ENCODE measurements at regions not wholly inside any gene's neighbourhood (a gene's known extent, or its start where the extent isn't known, plus 50 kb on each side); places are given as distances from the start of the nearest gene placed in this dataset.
"Not testable (repeated sequence)": the region's sequence is repeated elsewhere in the genome, so short reads cannot be mapped to it uniquely, and the experiment has no call there.

DNA sequence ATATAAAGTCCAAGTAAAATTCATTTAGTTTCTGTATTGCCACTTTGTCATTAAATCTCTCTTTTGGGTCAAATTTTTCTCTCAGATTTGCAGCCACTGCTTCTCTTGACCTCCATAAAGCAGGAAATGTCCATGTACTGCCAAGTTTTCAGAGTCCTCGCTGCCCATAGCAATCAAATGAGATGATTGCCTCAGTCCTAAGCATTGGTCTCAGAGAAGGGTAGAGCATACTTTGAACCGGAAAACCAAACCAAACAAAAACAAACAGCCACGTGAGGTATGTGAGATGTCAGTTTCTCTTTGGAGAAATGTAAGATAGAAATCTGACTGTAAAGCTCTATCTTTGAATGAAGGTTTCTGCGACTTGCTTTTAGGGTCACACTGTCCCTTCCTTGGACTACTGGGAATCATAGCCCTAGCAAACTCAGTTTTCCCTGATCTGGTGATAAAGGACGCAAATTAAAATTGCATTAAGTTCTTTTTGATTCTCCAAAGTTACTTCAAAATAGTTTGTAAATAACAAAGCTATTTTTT lies 505.4 kb upstream of the CITED2 start:
- no peak overlapping the region for H3K4me3 Mint-ChIP-seq

DNA sequence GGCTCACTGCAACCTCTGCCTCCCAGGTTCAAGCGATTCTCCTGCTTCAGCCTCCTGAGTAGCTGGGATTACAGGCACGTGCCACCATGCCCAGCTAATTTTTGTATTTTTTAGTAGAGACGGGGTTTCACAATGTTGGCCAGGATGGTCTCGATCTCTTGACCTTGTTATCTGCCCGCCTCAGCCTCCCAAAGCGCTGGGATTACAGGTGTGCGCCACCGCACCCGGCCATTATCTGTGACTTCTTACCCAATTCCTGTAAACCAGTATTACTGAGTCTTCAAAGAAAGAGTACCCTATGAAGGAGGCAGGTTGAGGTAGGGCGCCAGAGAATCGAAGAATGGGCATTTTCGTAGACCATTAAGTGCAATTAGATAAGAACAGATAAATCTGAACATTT lies 504.8 kb upstream of the CITED2 start:
- H3K4me3 Mint-ChIP-seq; POLR2A ChIA-PET; H3K27ac Mint-ChIP-seq; H3K4me1 Mint-ChIP-seq; DNase-seq; H3K36me3 Mint-ChIP-seq (ENCODE audit: low read depth); H3K27me3 Mint-ChIP-seq; H3K9me3 Mint-ChIP-seq; CTCF ChIA-PET: not testable (repeated sequence)

More for the DNA sequence above, 505.4 kb upstream of the CITED2 start:
- DNase-seq, result no peak
- no peak overlapping the region for H3K27ac Mint-ChIP-seq
- no peaks in the 10 kb centered on the region for H3K4me1 Mint-ChIP-seq
- H3K36me3 Mint-ChIP-seq (ENCODE audit: low read depth), result no peaks in the 10 kb centered on the region
- H3K9me3 Mint-ChIP-seq, result no peaks in the 10 kb centered on the region
- no peaks in the 10 kb centered on the region for H3K27me3 Mint-ChIP-seq
- POLR2A ChIA-PET, result no interaction called here
- CTCF ChIA-PET, result no interaction called here

- Mint-ChIP-seq H3K27me3 (no peaks in the 10 kb centered on the region), H3K27ac (no peak overlapping the region), H3K9me3 (no peaks in the 10 kb centered on the region), H3K4me1 (no peaks in the 10 kb centered on the region), H3K36me3 (ENCODE audit: low read depth) (no peaks in the 10 kb centered on the region), H3K4me3 (no peak overlapping the region)
- DNase-seq, result no peak
- POLR2A ChIA-PET, result no interaction called here
- CTCF ChIA-PET, result no interaction called here
Observed at GRCh38 chr6:139877828-139878405, 503.5 kb upstream of the CITED2 start.

GRCh38 chr6:139872665-139873064 lies 498.2 kb upstream of the CITED2 start:
- no peaks in the 10 kb centered on the region for H3K9me3 Mint-ChIP-seq
- no peaks in the 10 kb centered on the region for H3K27me3 Mint-ChIP-seq
- ChIA-PET CTCF (no interaction called here), POLR2A (no interaction called here)
- H3K4me1 Mint-ChIP-seq, result no peaks in the 10 kb centered on the region
- DNase-seq, result no peak
- no peaks in the 10 kb centered on the region for H3K36me3 Mint-ChIP-seq (ENCODE audit: low read depth)
- no peak overlapping the region for H3K4me3 Mint-ChIP-seq
- H3K27ac Mint-ChIP-seq, result no peak overlapping the region

DNA sequence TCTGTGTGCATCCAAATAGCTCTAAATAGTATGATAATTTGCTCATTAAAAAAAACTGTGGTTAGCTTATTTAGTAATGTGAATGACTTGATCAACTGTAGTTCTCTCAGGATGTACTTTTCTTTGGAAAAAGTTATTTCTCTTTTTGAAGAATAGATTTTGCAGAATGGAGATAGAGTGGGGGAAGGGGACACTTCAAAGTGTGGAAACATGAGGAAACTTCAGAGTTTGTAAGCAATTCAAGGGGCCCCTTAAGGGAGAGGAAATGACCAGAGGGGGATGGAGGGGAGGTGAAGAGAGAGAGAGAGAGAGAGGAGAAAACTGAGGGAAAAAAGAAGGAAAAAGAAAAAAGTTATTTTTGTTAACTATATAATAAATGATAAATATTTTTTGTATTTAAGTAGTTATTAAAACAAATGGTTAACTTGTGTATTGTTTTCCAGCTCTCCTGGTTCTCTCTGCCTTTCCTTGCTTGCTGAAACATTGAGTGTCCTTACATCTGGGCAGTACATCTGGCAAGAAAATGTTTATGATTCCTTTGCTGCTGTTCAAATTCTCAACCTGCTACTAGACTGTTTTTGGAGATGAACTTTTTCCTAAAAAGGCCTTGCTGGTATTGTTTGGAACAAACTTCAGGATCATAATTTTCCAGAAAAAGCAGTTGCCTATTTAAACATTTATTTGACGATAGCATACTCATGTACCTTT lies 497.5 kb upstream of the CITED2 start:
- no peak overlapping the region for H3K27ac Mint-ChIP-seq
- no peaks in the 10 kb centered on the region for H3K4me1 Mint-ChIP-seq
- H3K27me3 Mint-ChIP-seq, result no peaks in the 10 kb centered on the region
- no peak for DNase-seq
- H3K9me3 Mint-ChIP-seq, result no peaks in the 10 kb centered on the region
- no peaks in the 10 kb centered on the region for H3K36me3 Mint-ChIP-seq (ENCODE audit: low read depth)
- ChIA-PET POLR2A (no interaction called here), CTCF (interaction anchor here (0.9 kb wide), 1 partner anchor 18 kb away, joined by 4 read pairs; no protein-coding TSS in a partner anchor)
- H3K4me3 Mint-ChIP-seq, result no peak overlapping the region

DNA sequence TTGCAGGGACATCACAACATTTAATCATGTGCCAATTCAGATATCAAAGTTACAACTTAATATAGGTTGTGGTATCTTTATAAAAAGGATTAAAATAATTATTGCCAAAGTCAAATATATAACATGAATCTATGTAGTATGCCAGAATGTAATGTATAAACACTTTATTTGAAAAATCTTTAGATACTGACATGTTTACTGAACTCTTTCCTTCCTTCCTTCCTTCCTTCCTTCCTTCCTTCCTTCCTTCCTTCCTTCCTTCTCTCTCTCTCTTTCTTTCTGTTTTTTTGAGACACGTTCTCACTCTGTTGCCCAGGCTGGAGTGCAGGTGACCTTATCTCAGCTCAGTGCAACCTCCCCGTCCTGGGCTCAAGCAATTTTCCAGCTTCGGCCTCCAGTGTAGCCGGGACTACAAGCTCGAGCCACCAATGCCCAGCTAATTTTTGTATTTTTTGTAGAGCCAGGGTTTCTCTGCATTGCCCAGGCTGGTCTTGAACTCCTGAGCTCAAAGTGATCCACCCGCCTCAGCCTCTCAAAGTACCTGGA lies 496.8 kb upstream of the CITED2 start:
- Mint-ChIP-seq H3K36me3 (ENCODE audit: low read depth) (no peaks in the 10 kb centered on the region), H3K27me3 (no peaks in the 10 kb centered on the region), H3K27ac (no peak overlapping the region), H3K4me1 (no peaks in the 10 kb centered on the region), H3K9me3 (no peaks in the 10 kb centered on the region), H3K4me3 (no peak overlapping the region)
- DNase-seq, result no peak
- ChIA-PET POLR2A (no interaction called here), CTCF (interaction anchor here (0.6 to 0.9 kb wide), 2 partner anchors 17 to 33 kb away, joined by 3 to 4 read pairs; no protein-coding TSS in a partner anchor)

DNA sequence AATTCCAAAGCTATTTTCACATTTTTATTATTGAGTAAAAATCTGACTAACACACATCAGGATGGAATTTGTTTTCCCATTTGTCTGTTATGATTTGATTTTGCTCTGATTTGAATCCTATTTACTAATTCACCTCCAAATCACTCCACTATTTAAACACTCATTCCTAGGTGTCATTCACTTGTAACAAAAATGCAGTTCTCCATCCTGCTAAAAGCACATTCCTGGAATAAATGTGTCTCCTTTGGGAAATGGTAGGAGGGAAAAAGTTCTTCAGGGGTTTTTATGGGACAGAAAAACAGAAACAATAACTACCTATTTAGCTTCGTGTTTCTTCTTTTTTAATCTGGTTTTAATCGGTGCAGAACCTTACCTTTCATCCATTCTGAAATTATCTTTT lies 494.1 kb upstream of the CITED2 start:
- POLR2A ChIA-PET, result no interaction called here
- no peak overlapping the region for H3K27ac Mint-ChIP-seq
- CTCF ChIA-PET, result no interaction called here

GRCh38 chr6:139863964-139864363 lies 489.5 kb upstream of the CITED2 start:
- H3K4me1 Mint-ChIP-seq, result no peaks in the 10 kb centered on the region
- no peaks in the 10 kb centered on the region for H3K27me3 Mint-ChIP-seq
- no peak overlapping the region for H3K4me3 Mint-ChIP-seq
- DNase-seq, result no peak
- H3K9me3 Mint-ChIP-seq, result peaks cover 3% of the 10 kb centered on the region
- ChIA-PET POLR2A (no interaction called here), CTCF (no interaction called here)
- H3K36me3 Mint-ChIP-seq (ENCODE audit: low read depth), result no peaks in the 10 kb centered on the region
- no peak overlapping the region for H3K27ac Mint-ChIP-seq

More for the DNA sequence above, 494.1 kb upstream of the CITED2 start:
- no peaks in the 10 kb centered on the region for H3K4me1 Mint-ChIP-seq
- DNase-seq, result no peak
- no peaks in the 10 kb centered on the region for H3K9me3 Mint-ChIP-seq
- no peaks in the 10 kb centered on the region for H3K36me3 Mint-ChIP-seq (ENCODE audit: low read depth)
- H3K27me3 Mint-ChIP-seq, result no peaks in the 10 kb centered on the region
- no peak overlapping the region for H3K4me3 Mint-ChIP-seq

- no peak for DNase-seq
- Mint-ChIP-seq H3K9me3 (peaks cover 3% of the 10 kb centered on the region), H3K27me3 (no peaks in the 10 kb centered on the region), H3K36me3 (ENCODE audit: low read depth) (no peaks in the 10 kb centered on the region), H3K27ac (no peak overlapping the region), H3K4me1 (no peaks in the 10 kb centered on the region), H3K4me3 (no peak overlapping the region)
- ChIA-PET POLR2A (no interaction called here), CTCF (interaction anchor here (0.9 kb wide), 1 partner anchor 18 kb away, joined by 3 read pairs; no protein-coding TSS in a partner anchor)
Observed at GRCh38 chr6:139863346-139863745, 488.9 kb upstream of the CITED2 start.

- no peaks in the 10 kb centered on the region for H3K36me3 Mint-ChIP-seq (ENCODE audit: low read depth)
- H3K4me3 Mint-ChIP-seq, result no peak overlapping the region
- peaks cover 3% of the 10 kb centered on the region for H3K9me3 Mint-ChIP-seq
- no peaks in the 10 kb centered on the region for H3K27me3 Mint-ChIP-seq
- H3K27ac Mint-ChIP-seq, result no peak overlapping the region
- CTCF ChIA-PET, result interaction anchor here (0.9 kb wide), 1 partner anchor 19 kb away, joined by 3 read pairs; no protein-coding TSS in a partner anchor
- no peak for DNase-seq
- no peaks in the 10 kb centered on the region for H3K4me1 Mint-ChIP-seq
- POLR2A ChIA-PET, result no interaction called here
Observed at GRCh38 chr6:139862311-139862710, 487.9 kb upstream of the CITED2 start.

GRCh38 chr6:139860203-139860602 lies 485.8 kb upstream of the CITED2 start:
- no peak for DNase-seq
- ChIA-PET CTCF (no interaction called here), POLR2A (no interaction called here)
- H3K4me3 Mint-ChIP-seq, result no peak overlapping the region
- H3K9me3 Mint-ChIP-seq, result peaks cover 3% of the 10 kb centered on the region
- no peak overlapping the region for H3K27ac Mint-ChIP-seq
- no peaks in the 10 kb centered on the region for H3K36me3 Mint-ChIP-seq (ENCODE audit: low read depth)
- no peaks in the 10 kb centered on the region for H3K4me1 Mint-ChIP-seq
- H3K27me3 Mint-ChIP-seq, result no peaks in the 10 kb centered on the region

- DNase-seq, result no peak
- POLR2A ChIA-PET, result no interaction called here
Observed at GRCh38 chr6:139858429-139858828, 484.0 kb upstream of the CITED2 start.

DNA sequence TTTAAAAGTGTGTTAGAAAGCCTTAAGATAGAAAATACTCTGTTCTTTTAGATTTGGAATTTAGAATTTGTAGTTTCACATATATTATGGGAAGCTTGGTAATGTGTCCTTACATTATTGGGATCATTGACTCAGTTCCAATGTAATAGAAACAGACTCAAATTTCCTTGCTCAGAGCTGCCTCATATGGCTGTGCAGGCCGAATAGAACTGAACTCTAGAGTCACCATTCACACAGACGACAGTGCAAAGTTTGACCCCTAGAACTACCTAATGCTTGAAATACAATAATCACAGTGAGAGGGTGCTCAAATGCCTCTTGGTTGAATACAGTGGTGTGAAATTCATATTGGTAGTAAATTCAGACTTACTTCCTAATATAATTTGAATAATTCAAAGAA lies 482.7 kb upstream of the CITED2 start:
- no peak for DNase-seq
- Mint-ChIP-seq H3K9me3 (peaks cover 3% of the 10 kb centered on the region), H3K27me3 (no peaks in the 10 kb centered on the region), H3K36me3 (ENCODE audit: low read depth) (no peaks in the 10 kb centered on the region), H3K4me1 (no peaks in the 10 kb centered on the region), H3K27ac (no peak overlapping the region), H3K4me3 (no peak overlapping the region)
- ChIA-PET CTCF (no interaction called here), POLR2A (no interaction called here)

More at GRCh38 chr6:139858429-139858828, 484.0 kb upstream of the CITED2 start:
- no peaks in the 10 kb centered on the region for H3K27me3 Mint-ChIP-seq
- no peaks in the 10 kb centered on the region for H3K36me3 Mint-ChIP-seq (ENCODE audit: low read depth)
- CTCF ChIA-PET, result no interaction called here
- no peak overlapping the region for H3K4me3 Mint-ChIP-seq
- H3K27ac Mint-ChIP-seq, result no peak overlapping the region
- H3K9me3 Mint-ChIP-seq, result peaks cover 3% of the 10 kb centered on the region
- H3K4me1 Mint-ChIP-seq, result no peaks in the 10 kb centered on the region

Measured in activated CD4-positive, alpha-beta T cell treated with anti-CD3 and anti-CD28 coated beads, Interleukin-2, amount 10 ng/mL, durations not matched to agents 7 days and 5 days (primary cell).